ENCODE measurements at regions not wholly inside any gene's neighbourhood (a gene's known extent, or its start where the extent isn't known, plus 50 kb on each side); places are given as distances from the start of the nearest gene placed in this dataset.

DNA sequence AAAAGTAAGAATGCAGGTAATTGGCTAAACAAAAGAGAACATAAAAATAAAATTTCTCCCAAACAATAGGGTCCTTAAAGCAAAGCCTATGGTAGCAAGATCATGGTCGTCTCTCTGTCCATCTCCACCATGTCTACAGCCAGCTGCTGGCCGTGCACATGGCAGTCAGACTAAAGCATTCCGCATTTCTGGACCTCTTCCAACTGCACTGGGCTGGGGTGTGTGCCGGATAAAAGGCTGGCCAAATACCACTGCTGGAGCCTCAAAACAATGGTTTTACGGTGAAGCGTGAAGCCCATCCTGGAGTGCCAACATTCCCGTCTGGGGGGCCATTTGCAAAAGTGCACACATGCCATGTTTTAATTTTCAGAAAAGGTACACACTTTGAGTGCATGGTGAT lies 74.8 kb upstream of the PIEZO2 start (continued):
- TF ChIP-seq, protein P1, sequence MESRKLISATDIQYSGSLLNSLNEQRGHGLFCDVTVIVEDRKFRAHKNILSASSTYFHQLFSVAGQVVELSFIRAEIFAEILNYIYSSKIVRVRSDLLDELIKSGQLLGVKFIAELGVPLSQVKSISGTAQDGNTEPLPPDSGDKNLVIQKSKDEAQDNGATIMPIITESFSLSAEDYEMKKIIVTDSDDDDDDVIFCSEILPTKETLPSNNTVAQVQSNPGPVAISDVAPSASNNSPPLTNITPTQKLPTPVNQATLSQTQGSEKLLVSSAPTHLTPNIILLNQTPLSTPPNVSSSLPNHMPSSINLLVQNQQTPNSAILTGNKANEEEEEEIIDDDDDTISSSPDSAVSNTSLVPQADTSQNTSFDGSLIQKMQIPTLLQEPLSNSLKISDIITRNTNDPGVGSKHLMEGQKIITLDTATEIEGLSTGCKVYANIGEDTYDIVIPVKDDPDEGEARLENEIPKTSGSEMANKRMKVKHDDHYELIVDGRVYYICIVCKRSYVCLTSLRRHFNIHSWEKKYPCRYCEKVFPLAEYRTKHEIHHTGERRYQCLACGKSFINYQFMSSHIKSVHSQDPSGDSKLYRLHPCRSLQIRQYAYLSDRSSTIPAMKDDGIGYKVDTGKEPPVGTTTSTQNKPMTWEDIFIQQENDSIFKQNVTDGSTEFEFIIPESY (IDR thresholded peaks at IDR 0.05): no peak
- TF ChIP-seq FOXA1 (IDR thresholded peaks at IDR 0.05) (no peak), SP1 (IDR thresholded peaks at IDR 0.05) (no peak), NR2F2 (IDR thresholded peaks at IDR 0.05) (no peak)

DNA sequence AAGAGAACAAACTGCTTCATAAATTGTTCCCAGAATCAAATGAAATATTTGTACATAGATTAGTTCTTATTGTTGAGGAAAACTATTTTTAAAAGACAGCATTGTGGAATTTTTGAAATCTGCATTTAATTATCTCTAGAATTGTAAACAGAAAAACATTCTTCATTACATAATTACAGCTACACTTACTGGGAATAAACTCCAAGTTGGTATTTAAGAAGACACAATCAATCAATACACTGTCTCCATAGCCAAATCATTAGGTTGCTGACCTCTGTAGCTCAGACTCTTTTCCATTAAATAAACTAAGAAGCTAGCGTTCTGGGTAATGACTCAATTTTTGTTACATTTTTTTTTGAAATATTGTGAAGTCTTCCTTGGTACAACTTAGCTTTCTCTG lies 70.2 kb upstream of the PIEZO2 start:
- TF ChIP-seq, protein P2, sequence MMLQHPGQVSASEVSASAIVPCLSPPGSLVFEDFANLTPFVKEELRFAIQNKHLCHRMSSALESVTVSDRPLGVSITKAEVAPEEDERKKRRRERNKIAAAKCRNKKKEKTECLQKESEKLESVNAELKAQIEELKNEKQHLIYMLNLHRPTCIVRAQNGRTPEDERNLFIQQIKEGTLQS (IDR thresholded peaks at IDR 0.05): no peak
- TF ChIP-seq TAF1 (conservative IDR thresholded peaks at IDR 0.05): no peak
- no peak for TF ChIP-seq GABPA (IDR thresholded peaks at IDR 0.05 in 1 of 2, conservative IDR thresholded peaks at IDR 0.05 in 1 of 2)
- no peak for TF ChIP-seq EGR1 (IDR thresholded peaks at IDR 0.05; ENCODE audit: low read depth in 2 of 2)
- TF ChIP-seq JUND (IDR thresholded peaks at IDR 0.05): no peak
- TF ChIP-seq, protein P3, sequence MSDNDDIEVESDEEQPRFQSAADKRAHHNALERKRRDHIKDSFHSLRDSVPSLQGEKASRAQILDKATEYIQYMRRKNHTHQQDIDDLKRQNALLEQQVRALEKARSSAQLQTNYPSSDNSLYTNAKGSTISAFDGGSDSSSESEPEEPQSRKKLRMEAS (IDR thresholded peaks at IDR 0.05): no peak
- TF ChIP-seq FOXA2 (IDR thresholded peaks at IDR 0.05): no peak
- TF ChIP-seq, protein P1 (IDR thresholded peaks at IDR 0.05): no peak
- TF ChIP-seq, protein P4, sequence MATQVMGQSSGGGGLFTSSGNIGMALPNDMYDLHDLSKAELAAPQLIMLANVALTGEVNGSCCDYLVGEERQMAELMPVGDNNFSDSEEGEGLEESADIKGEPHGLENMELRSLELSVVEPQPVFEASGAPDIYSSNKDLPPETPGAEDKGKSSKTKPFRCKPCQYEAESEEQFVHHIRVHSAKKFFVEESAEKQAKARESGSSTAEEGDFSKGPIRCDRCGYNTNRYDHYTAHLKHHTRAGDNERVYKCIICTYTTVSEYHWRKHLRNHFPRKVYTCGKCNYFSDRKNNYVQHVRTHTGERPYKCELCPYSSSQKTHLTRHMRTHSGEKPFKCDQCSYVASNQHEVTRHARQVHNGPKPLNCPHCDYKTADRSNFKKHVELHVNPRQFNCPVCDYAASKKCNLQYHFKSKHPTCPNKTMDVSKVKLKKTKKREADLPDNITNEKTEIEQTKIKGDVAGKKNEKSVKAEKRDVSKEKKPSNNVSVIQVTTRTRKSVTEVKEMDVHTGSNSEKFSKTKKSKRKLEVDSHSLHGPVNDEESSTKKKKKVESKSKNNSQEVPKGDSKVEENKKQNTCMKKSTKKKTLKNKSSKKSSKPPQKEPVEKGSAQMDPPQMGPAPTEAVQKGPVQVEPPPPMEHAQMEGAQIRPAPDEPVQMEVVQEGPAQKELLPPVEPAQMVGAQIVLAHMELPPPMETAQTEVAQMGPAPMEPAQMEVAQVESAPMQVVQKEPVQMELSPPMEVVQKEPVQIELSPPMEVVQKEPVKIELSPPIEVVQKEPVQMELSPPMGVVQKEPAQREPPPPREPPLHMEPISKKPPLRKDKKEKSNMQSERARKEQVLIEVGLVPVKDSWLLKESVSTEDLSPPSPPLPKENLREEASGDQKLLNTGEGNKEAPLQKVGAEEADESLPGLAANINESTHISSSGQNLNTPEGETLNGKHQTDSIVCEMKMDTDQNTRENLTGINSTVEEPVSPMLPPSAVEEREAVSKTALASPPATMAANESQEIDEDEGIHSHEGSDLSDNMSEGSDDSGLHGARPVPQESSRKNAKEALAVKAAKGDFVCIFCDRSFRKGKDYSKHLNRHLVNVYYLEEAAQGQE (IDR thresholded peaks at IDR 0.05): no peak
- TF ChIP-seq, protein P5, sequence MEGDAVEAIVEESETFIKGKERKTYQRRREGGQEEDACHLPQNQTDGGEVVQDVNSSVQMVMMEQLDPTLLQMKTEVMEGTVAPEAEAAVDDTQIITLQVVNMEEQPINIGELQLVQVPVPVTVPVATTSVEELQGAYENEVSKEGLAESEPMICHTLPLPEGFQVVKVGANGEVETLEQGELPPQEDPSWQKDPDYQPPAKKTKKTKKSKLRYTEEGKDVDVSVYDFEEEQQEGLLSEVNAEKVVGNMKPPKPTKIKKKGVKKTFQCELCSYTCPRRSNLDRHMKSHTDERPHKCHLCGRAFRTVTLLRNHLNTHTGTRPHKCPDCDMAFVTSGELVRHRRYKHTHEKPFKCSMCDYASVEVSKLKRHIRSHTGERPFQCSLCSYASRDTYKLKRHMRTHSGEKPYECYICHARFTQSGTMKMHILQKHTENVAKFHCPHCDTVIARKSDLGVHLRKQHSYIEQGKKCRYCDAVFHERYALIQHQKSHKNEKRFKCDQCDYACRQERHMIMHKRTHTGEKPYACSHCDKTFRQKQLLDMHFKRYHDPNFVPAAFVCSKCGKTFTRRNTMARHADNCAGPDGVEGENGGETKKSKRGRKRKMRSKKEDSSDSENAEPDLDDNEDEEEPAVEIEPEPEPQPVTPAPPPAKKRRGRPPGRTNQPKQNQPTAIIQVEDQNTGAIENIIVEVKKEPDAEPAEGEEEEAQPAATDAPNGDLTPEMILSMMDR (IDR thresholded peaks at IDR 0.05; ENCODE audit: low read depth, low read length, missing input control): no peak
- no peak for TF ChIP-seq RAD21 (IDR thresholded peaks at IDR 0.05)
- TF ChIP-seq NR2F2 (IDR thresholded peaks at IDR 0.05): no peak
- no peak for DNase-seq (ENCODE audit: low spot score)
- no peaks in the 10 kb centered on the region for H3K27me3 ChIP-seq (ENCODE audit: control insufficient read depth in 4 of 4, insufficient read depth in 4 of 4, low read length in 3 of 4)
- H3K4me1 ChIP-seq (ENCODE audit: control insufficient read depth in 4 of 4, insufficient read depth in 4 of 4, low read length in 3 of 4): no peaks in the 10 kb centered on the region
- H3K27ac ChIP-seq (ENCODE audit: low read depth in 1 of 2, low read length in 2 of 2): no peak overlapping the region
- H3K9ac ChIP-seq (ENCODE audit: low read depth in 1 of 2, low read length in 2 of 2): no peak overlapping the region
- no peaks in the 10 kb centered on the region for H3K36me3 ChIP-seq (ENCODE audit: control insufficient read depth in 4 of 4, insufficient read depth in 3 of 4, low read depth in 1 of 4, low read length in 3 of 4)
- WGBS: 27% methylated on average over 1 of the region's 1 CpG
- no peak overlapping the region for H3K4me3 ChIP-seq (ENCODE audit: low read depth in 1 of 3, low read length in 3 of 3)
- no peaks in the 10 kb centered on the region for H3K9me3 ChIP-seq (ENCODE audit: control insufficient read depth in 4 of 4, low read length in 3 of 4)

Data from liver (tissue), 8 donors.